ENCODE measurements at regions not wholly inside any gene's neighbourhood (a gene's known extent, or its start where the extent isn't known, plus 50 kb on each side); places are given as distances from the start of the nearest gene placed in this dataset.

- intact Hi-C loops (cut with DNase I): no loop called here
- ATAC-seq: no peak
- no peak for DNase-seq (ENCODE audit: low spot score)
Measured at GRCh38 chr10:92747066-92747465, 57.3 kb downstream of the HHEX start.

GRCh38 chr10:92747600-92747999, 57.8 kb downstream of the HHEX start:
- no peak for ATAC-seq
- intact Hi-C loops (cut with DNase I): no loop called here

DNA sequence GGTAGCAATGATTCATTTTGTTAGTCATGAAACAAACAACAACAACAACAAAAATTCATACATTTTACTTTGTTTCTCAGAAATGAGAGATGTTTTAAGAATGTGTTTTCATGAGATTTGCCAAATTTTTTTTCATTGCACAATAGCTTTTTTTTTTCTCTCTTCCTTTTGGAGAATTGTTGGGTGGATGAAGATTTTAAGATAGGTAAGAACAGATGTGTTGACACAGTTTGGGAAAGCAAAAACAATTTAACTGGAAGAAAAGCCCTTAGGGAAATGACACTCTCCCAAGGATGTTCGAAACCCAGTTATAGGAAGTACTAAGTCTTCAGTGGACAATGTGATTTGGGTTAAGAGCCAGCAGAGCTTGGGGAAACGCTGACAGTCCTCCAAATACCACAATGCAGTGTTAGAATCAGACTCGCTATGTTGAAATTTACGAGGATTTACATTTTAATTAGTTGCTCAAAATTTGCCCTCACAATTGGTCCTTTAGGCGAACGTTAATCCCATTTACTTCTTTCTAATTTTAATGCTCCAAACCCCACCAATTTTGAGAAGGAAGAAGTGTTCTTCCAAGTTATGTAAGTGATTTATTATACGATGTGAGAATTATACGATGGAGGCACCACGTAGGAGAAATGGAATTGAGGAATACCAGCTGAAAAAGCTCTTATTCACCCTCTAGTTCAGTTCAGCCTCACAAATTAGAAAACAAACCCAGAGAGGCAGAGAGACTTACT, 61.2 kb downstream of the HHEX start:
- intact Hi-C loops (cut with DNase I): no loop called here
- ATAC-seq: no peak
- DNase-seq (ENCODE audit: low spot score): no peak

More at GRCh38 chr10:92747600-92747999, 57.8 kb downstream of the HHEX start:
- DNase-seq (ENCODE audit: low spot score): no peak

- intact Hi-C loops (cut with DNase I): no loop called here
- ATAC-seq (no peak), DNase-seq (ENCODE audit: low spot score) (no peak)
Measured at GRCh38 chr10:92751534-92751811, 61.7 kb downstream of the HHEX start.

DNA sequence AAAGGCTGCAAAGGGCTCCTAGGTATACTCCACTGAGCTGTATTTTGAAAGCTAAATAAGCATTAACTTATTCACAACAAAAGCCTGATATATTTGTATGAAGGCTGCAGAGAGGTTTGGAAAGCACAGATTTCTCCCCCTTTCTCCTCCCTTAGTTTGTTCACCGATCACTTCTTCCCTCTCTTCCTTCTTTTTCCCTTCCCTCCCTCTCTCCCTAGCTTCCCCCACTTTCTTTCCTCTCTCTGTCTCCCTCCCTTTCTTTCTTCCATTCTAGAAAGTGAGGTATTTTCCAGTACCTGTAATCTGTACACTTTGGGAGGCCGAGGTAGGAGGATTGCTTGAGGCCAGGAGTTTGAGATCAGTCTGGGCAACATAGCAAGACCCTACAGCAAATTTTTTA, 62.1 kb downstream of the HHEX start:
- intact Hi-C loops (cut with DNase I): no loop called here
- no peak for ATAC-seq
- DNase-seq (ENCODE audit: low spot score): no peak

DNA sequence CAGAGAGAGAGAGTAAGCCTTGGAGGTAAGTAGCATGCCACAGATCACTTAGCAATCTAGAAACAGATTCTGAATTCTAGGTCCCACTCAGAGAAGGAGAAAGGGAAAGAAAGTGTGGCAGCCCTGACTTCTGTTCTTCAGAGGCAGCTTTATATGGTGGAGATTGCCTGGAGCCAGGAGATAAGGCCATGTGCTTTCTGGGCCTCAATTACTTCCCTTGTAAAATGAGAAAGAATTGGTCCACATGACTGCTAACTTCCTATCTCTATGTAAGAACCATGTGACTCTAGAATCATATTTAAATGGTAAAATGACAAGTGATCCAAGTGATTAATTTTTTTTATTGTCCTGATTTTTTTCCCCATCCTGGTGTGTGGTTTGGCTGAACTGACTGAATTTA, 64.1 kb downstream of the HHEX start:
- ATAC-seq (no peak), DNase-seq (ENCODE audit: low spot score) (no peak)
- intact Hi-C loops (cut with DNase I): no loop called here

DNA sequence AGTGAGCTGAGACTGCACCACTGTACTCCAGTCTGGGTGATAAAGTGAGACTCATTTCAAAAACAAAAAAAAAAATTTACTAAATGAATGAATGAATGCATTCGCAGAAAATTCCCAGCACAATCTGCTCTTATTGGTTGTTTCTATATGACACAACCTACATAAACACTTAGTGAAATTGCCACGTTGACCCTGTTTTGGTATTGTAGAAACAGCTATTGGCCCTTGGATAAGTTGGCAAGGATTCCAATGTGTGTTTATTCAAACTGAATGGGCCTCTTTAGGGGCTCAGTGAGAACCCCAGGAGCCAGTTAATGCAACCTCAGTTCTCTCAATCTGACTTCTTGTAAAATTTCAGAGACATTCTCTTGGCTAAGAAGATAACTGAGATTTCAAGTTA, 66.0 kb downstream of the HHEX start:
- intact Hi-C loops (cut with DNase I): no loop called here
- DNase-seq (ENCODE audit: low spot score): no peak
- ATAC-seq: no peak

DNA sequence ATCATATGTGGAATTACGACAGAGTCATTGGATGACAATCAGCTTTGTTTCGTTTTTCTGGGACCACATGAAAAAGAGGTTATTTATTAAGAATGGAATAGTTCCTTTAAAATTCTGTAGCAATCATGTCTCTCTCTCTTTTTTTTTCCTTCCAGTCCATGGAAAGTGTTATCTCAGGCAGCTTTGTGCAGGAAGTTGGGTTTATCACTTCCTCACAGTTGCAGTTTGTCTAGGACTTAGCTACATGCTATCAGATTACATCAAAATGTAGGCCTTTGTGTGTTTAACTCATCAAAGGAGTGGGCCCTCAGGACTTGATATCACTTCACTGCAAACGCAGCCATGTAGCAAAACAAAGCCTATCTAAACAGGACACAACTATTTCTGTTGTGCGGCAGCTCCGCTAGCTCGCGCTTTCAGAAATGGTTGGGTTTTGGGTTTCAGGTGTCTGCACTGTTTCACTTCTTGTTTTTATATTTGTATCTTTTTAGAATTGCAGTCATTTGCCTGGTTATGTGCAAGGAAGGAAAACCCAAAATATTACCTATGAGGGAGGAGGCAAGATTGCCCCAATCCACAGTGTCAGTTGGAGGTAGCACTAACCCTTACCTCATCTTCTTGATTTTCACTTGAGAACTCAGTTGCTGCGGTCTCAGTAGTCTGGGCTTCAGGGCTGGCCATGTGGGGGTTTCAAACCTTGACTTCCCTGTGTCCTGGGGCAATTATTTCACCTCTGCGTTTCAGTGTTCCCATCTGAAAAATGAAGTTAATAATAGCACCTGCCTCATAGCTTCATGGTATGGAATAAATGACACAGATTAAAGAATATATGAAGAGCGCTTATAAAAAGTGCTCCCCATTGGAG, 66.7 kb downstream of the HHEX start:
- DNase-seq (ENCODE audit: low spot score) (no peak), ATAC-seq (peak; percentile 18)
- intact Hi-C loops (cut with DNase I): no loop called here

GRCh38 chr10:92757066-92757710, 67.4 kb downstream of the HHEX start:
- intact Hi-C loops (cut with DNase I): no loop called here
- DNase-seq (ENCODE audit: low spot score): peak; percentile 86
- peak; percentile 94 for ATAC-seq

DNA sequence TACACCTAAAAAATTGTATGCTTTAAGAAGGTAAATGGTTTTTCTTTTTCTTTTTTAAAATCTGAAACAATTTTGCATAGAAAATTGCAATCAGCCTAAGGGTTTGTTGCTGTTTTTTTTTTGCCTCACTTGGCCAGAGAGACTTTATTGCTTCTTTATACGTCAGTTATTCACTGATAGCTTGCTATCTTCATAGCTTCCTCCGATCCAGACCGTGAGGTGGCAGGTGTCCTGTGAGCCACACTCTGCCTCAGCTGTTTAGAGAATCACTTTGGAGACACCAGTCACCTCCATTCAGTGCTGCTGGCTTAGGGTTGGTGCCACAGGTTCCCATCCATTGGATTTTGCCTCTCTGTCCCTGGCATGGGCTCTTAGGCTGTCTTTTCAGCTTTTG, 68.0 kb downstream of the HHEX start:
- intact Hi-C loops (cut with DNase I): no loop called here
- no peak for ATAC-seq

GRCh38 chr10:92758594-92758993, 68.8 kb downstream of the HHEX start:
- no peak for DNase-seq (ENCODE audit: low spot score)
- ATAC-seq: no peak
- intact Hi-C loops (cut with DNase I): no loop called here

More for the DNA sequence above, 68.0 kb downstream of the HHEX start:
- no peak for DNase-seq (ENCODE audit: low spot score)

- ATAC-seq: no peak
- intact Hi-C loops (cut with DNase I): no loop called here
- DNase-seq (ENCODE audit: low spot score): no peak
Measured at GRCh38 chr10:92760609-92761008, 70.9 kb downstream of the HHEX start.

GRCh38 chr10:92761571-92761970, 71.8 kb downstream of the HHEX start:
- no peak for DNase-seq (ENCODE audit: low spot score)
- intact Hi-C loops (cut with DNase I): no loop called here
- no peak for ATAC-seq

- no peak for ATAC-seq
- no peak for DNase-seq (ENCODE audit: low spot score)
- intact Hi-C loops (cut with DNase I): no loop called here
Measured at GRCh38 chr10:92763634-92764155, 73.9 kb downstream of the HHEX start.

DNA sequence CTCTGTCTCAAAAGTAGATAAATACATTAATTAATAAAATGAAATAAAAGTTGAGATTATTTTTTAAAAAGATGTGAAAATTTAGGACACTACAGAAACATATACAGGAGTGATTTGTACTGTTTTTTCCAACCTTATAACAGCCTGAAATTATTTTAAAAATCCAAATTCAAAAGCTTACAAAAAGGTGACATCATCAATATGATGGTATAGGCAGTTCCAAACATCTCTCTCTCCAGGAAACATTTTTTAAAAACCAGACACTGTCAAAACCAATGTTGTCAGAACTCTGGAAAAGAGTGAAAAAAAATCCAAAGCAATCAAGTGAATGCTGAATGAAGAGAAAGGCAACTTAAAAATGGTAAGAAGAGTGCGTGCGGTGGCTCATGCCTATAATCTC, 76.7 kb downstream of the HHEX start:
- ATAC-seq (no peak), DNase-seq (ENCODE audit: low spot score) (no peak)
- intact Hi-C loops (cut with DNase I): no loop called here

GRCh38 chr10:92768104-92768503, 78.3 kb downstream of the HHEX start:
- DNase-seq (ENCODE audit: low spot score) (no peak), ATAC-seq (no peak)
- intact Hi-C loops (cut with DNase I): no loop called here

GRCh38 chr10:92773776-92774175, 74.5 kb upstream of the EXOC6 start:
- no peak for ATAC-seq
- intact Hi-C loops (cut with DNase I): no loop called here
- DNase-seq (ENCODE audit: low spot score): no peak

DNA sequence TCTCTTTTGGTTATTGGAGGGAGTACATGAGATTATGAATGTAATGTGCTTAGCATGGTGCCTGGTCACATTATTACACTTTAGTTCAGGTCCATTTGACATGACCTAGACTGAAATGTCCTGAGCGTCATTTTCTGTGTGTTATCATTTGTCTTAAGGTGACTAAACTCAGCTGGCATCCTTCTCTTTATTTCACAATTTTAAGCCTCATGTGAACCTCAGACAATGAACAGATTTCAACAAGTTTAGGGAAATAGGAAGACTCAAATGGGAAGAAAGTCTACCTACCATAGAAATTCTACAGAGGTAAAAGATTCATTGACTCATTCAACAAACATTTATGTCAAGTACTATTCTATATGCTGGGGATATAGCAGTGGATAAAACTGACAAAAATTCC, 70.2 kb upstream of the EXOC6 start:
- DNase-seq (ENCODE audit: low spot score): no peak
- no peak for ATAC-seq
- intact Hi-C loops (cut with DNase I): no loop called here

GRCh38 chr10:92785118-92785517, 63.2 kb upstream of the EXOC6 start:
- no peak for ATAC-seq
- DNase-seq (ENCODE audit: low spot score): no peak
- intact Hi-C loops (cut with DNase I): no loop called here

DNA sequence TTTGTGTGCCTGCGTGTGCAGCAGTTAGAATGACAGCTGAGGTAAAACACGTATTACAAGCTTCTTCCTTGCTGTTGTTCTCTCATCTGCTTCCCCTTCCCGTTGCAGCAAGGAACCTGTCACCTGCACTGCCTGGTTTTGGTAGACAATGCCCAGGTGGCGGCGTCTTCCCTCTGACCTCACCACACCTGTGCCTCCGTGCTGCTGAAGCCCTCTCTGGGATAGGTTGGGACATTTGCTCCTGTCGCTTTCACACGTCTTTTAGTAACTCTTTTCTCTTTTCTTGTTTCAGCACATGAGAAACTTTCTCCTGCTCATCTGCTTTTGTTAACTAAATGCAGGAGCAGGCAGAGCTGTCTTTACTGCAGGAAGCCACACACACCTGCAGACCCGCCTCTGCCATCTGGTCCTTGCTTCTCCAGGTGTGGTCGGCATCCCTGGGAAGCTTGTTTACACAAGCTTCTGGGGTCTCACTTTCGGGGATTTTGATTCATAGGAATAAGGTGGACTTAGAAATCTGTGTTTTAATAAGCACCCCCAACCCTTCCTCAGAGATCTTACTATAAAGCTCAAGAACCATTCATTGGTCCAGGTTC, 60.7 kb upstream of the EXOC6 start:
- ATAC-seq (no peak), DNase-seq (ENCODE audit: low spot score) (no peak)
- intact Hi-C loops (cut with DNase I): no loop called here
